Right kidney (tissue), 1 donor: ENCODE measurements at regions not wholly inside any gene's neighbourhood (a gene's known extent, or its start where the extent isn't known, plus 50 kb on each side); places are given as distances from the start of the nearest gene placed in this dataset.
"Not testable (repeated sequence)": the region's sequence is repeated elsewhere in the genome, so short reads cannot be mapped to it uniquely, and the experiment has no call there.

Experiments used
- DNase-seq: peaks from one replicate; pipeline ENCODE4 v3.0.0-alpha.2; 2016

GRCh38 chr15:37425541-37425940 lies 325.2 kb upstream of the MEIS2 start:
- DNase-seq = no peak

GRCh38 chr15:37427393-37427792 lies 327.0 kb upstream of the MEIS2 start:
- not testable (repeated sequence) for DNase-seq

GRCh38 chr15:37446921-37447320 lies 346.6 kb upstream of the MEIS2 start:
- no peak for DNase-seq

GRCh38 chr15:37452498-37452897 lies 352.1 kb upstream of the MEIS2 start:
- DNase-seq = no peak

- no peak for DNase-seq
These were observed 380.1 kb upstream of the MEIS2 start for GRCh38 chr15:37480482-37480881.

GRCh38 chr15:37481126-37481525 lies 380.8 kb upstream of the MEIS2 start:
- no peak for DNase-seq

GRCh38 chr15:37483779-37484178 lies 383.4 kb upstream of the MEIS2 start:
- no peak for DNase-seq

GRCh38 chr15:37485056-37485455 lies 384.7 kb upstream of the MEIS2 start:
- no peak for DNase-seq

- DNase-seq = no peak
These were observed 390.4 kb upstream of the MEIS2 start for GRCh38 chr15:37490707-37491106.

- no peak for DNase-seq
These were observed 416.3 kb upstream of the MEIS2 start for GRCh38 chr15:37516621-37517020.

GRCh38 chr15:37517191-37517895 lies 417.0 kb upstream of the MEIS2 start:
- DNase-seq = no peak

GRCh38 chr15:37518436-37518835 lies 416.0 kb upstream of the TMCO5A start:
- DNase-seq = no peak

- no peak for DNase-seq
These were observed 414.4 kb upstream of the TMCO5A start for GRCh38 chr15:37520026-37520425.

GRCh38 chr15:37520882-37521281 lies 413.6 kb upstream of the TMCO5A start:
- DNase-seq = no peak

- DNase-seq = no peak
These were observed 409.8 kb upstream of the TMCO5A start for GRCh38 chr15:37524601-37525000.

GRCh38 chr15:37528432-37528831 lies 406.0 kb upstream of the TMCO5A start:
- no peak for DNase-seq

- no peak for DNase-seq
These were observed 397.4 kb upstream of the TMCO5A start for GRCh38 chr15:37536967-37537605.

- no peak for DNase-seq
These were observed 396.6 kb upstream of the TMCO5A start for GRCh38 chr15:37537802-37538201.

GRCh38 chr15:37548116-37548515 lies 386.3 kb upstream of the TMCO5A start:
- no peak for DNase-seq

GRCh38 chr15:37550360-37551024 lies 383.9 kb upstream of the TMCO5A start:
- no peak for DNase-seq

- DNase-seq = no peak
These were observed 362.0 kb upstream of the TMCO5A start for GRCh38 chr15:37572401-37572800.

GRCh38 chr15:37574985-37575384 lies 359.5 kb upstream of the TMCO5A start:
- no peak for DNase-seq

- DNase-seq = no peak
These were observed 357.5 kb upstream of the TMCO5A start for GRCh38 chr15:37576952-37577351.
